SK-N-SH (cell line): ENCODE measurements at regions not wholly inside any gene's neighbourhood (a gene's known extent, or its start where the extent isn't known, plus 50 kb on each side); places are given as distances from the start of the nearest gene placed in this dataset.

Experiments used
- CTCF ChIP-seq: fragments of 200-600 bp; sonication (generic); IDR thresholded peaks from 2 replicates; pipeline ENCODE4 v1.6.1; 2017; ENCODE audit warnings: antibody characterized with exemption, mild to moderate bottlenecking, moderate library complexity
- EP300 ChIP-seq, 2 experiments: IDR thresholded peaks; 2 replicates each; pipeline versions ENCODE4 v1.4.0 to v1.6.1; 2012; ENCODE audit warnings: borderline replicate concordance in 1 of 2, low read depth in 1 of 2, low read length in 1 of 2
- REST ChIP-seq: IDR thresholded peaks from 2 replicates; pipeline ENCODE4 v1.6.1; 2012; ENCODE audit warnings: mild to moderate bottlenecking, low read depth, low read length, moderate library complexity
- TAF1 ChIP-seq: IDR thresholded peaks from 2 replicates; pipeline ENCODE4 v1.6.1; 2012; ENCODE audit warnings: low read depth, mild to moderate bottlenecking, low read length, moderate library complexity, borderline replicate concordance
- YY1 ChIP-seq: IDR thresholded peaks from 2 replicates; pipeline ENCODE4 v1.4.0; 2012; ENCODE audit warnings: low read depth, mild to moderate bottlenecking

- TF ChIP-seq REST (no peak), YY1 (no peak), TAF1 (no peak), CTCF (no peak), EP300 (IDR thresholded peaks at IDR 0.05; ENCODE audit: borderline replicate concordance in 1 of 2, low read depth in 1 of 2, low read length in 1 of 2) (no peak)
These were observed 501.3 kb upstream of the B3GAT1 start for GRCh38 chr11:134913391-134913790.
